Cardiac muscle cell (in vitro differentiated cells and primary cell): ENCODE measurements at regions not wholly inside any gene's neighbourhood (a gene's known extent, or its start where the extent isn't known, plus 50 kb on each side); places are given as distances from the start of the nearest gene placed in this dataset.

Experiments
- DNase-seq, 2 donors: peaks; one replicate each; pipeline versions ENCODE4 v3.0.0 to v3.0.0-alpha.2; 2010 to 2017; ENCODE audit warnings: low read depth in 1 of 2, low spot score in 1 of 2
- H3K27ac ChIP-seq: fragments of 200-600 bp; sonication (generic); 2 replicates; pipeline ENCODE4 v1.5.1; 2016
- H3K27me3 ChIP-seq: fragments of 200-600 bp; sonication (generic); 2 replicates; pipeline ENCODE4 v1.6.0; 2016; ENCODE audit warnings: control low read depth
- H3K36me3 ChIP-seq: fragments of 200-600 bp; sonication (generic); 2 replicates; pipeline ENCODE4 v1.5.1; 2016; ENCODE audit warnings: control low read depth
- H3K4me1 ChIP-seq: fragments of 200-600 bp; sonication (generic); 2 replicates; pipeline ENCODE4 v1.8.1; 2017; ENCODE audit warnings: low read depth, mild to moderate bottlenecking, mixed run types
- H3K4me3 ChIP-seq: fragments of 200-600 bp; sonication (generic); 2 replicates; pipeline ENCODE4 v1.5.1; 2016; ENCODE audit warnings: mild to moderate bottlenecking
- H3K9me3 ChIP-seq: fragments of 200-600 bp; sonication (generic); 2 replicates; pipeline ENCODE4 v1.5.1; 2017; ENCODE audit warnings: low read depth, mild to moderate bottlenecking, control low read depth
- CTCF ChIP-seq: IDR thresholded peaks from 2 replicates; pipeline ENCODE4 v1.5.1; 2012; ENCODE audit warnings: low read depth, mild to moderate bottlenecking, low read length

- Histone ChIP-seq H3K27me3 (no peaks in the 10 kb centered on the region), H3K36me3 (no peaks in the 10 kb centered on the region), H3K27ac (no peak overlapping the region), H3K4me3 (no peak overlapping the region), H3K4me1 (no peaks in the 10 kb centered on the region), H3K9me3 (no peaks in the 10 kb centered on the region)
- DNase-seq = no peak
- TF ChIP-seq CTCF = no peak
These were observed 112.2 kb upstream of the SMC2 start for GRCh38 chr9:103981912-103982311.

DNA sequence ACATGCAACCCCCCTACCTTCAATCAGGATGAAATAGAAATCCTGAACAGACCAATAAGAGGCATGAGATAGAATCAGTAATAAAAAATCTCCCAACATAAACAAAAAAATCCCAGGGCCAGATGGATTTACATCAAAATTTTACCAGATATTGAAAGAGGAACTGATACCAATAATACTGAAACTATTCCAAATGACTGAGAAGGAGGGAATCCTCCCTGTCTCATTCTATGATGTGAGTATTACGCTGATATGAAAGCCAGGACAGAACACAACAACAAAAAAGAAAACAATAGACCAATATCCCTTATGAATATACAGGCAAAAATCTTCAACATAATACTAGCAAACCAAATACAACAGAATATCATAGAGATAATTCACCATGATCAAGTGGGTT, 109.0 kb upstream of the SMC2 start:
- Histone ChIP-seq H3K4me3 (no peak overlapping the region), H3K27ac (no peak overlapping the region), H3K9me3 (no peaks in the 10 kb centered on the region), H3K27me3 (no peaks in the 10 kb centered on the region), H3K36me3 (no peaks in the 10 kb centered on the region), H3K4me1 (no peaks in the 10 kb centered on the region)
- DNase-seq = no peak
- TF ChIP-seq CTCF = no peak

GRCh38 chr9:103988821-103989220, 105.3 kb upstream of the SMC2 start:
- no peak overlapping the region for H3K27ac ChIP-seq
- no peak for TF ChIP-seq CTCF
- DNase-seq = no peak
- H3K4me3 ChIP-seq = no peak overlapping the region
- H3K36me3 ChIP-seq = no peaks in the 10 kb centered on the region
- H3K27me3 ChIP-seq = no peaks in the 10 kb centered on the region
- no peaks in the 10 kb centered on the region for H3K4me1 ChIP-seq
- no peaks in the 10 kb centered on the region for H3K9me3 ChIP-seq

GRCh38 chr9:103990311-103990710, 103.8 kb upstream of the SMC2 start:
- no peak for TF ChIP-seq CTCF
- H3K27me3 ChIP-seq = no peaks in the 10 kb centered on the region
- H3K4me1 ChIP-seq = no peaks in the 10 kb centered on the region
- no peak for DNase-seq
- H3K27ac ChIP-seq = no peak overlapping the region
- H3K4me3 ChIP-seq = no peak overlapping the region
- H3K9me3 ChIP-seq = no peaks in the 10 kb centered on the region
- H3K36me3 ChIP-seq = no peaks in the 10 kb centered on the region

GRCh38 chr9:103991001-103991400, 103.1 kb upstream of the SMC2 start:
- Histone ChIP-seq H3K27me3 (no peaks in the 10 kb centered on the region), H3K36me3 (no peaks in the 10 kb centered on the region), H3K4me3 (no peak overlapping the region), H3K4me1 (no peaks in the 10 kb centered on the region), H3K27ac (no peak overlapping the region), H3K9me3 (no peaks in the 10 kb centered on the region)
- no peak for TF ChIP-seq CTCF
- no peak for DNase-seq

GRCh38 chr9:103991698-103992097, 102.4 kb upstream of the SMC2 start:
- H3K4me1 ChIP-seq = no peaks in the 10 kb centered on the region
- TF ChIP-seq CTCF = no peak
- no peak overlapping the region for H3K27ac ChIP-seq
- H3K36me3 ChIP-seq = no peaks in the 10 kb centered on the region
- H3K27me3 ChIP-seq = no peaks in the 10 kb centered on the region
- H3K9me3 ChIP-seq = no peaks in the 10 kb centered on the region
- no peak for DNase-seq
- no peak overlapping the region for H3K4me3 ChIP-seq
